ENCODE measurements at regions not wholly inside any gene's neighbourhood (a gene's known extent, or its start where the extent isn't known, plus 50 kb on each side); places are given as distances from the start of the nearest gene placed in this dataset.
"Not testable (repeated sequence)": the region's sequence is repeated elsewhere in the genome, so short reads cannot be mapped to it uniquely, and the experiment has no call there.

DNA sequence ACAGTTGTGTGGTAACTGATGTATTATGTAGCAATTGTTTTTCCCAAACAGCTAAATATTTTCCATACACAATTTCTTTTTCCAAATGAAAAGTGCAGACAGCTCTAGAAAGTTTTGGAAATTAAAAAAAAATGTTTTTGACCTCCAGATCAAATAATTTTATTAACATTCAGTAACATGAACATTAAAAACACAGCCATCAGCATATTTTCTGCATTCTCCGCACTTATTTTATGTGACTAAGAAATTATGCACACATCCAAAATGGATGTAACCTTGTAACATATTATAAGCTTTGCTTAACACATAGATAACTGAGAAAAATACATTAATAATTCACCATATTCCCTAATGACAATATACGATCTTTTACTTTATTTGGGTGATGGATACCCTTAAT is 224.6 kb downstream of the VGLL3 start:
- Histone ChIP-seq H3K27ac (no peak overlapping the region), H3K4me3 (IDR thresholded peaks at IDR 0.05; ENCODE audit: insufficient read depth, low read depth, low read length) (no peak overlapping the region)

DNA sequence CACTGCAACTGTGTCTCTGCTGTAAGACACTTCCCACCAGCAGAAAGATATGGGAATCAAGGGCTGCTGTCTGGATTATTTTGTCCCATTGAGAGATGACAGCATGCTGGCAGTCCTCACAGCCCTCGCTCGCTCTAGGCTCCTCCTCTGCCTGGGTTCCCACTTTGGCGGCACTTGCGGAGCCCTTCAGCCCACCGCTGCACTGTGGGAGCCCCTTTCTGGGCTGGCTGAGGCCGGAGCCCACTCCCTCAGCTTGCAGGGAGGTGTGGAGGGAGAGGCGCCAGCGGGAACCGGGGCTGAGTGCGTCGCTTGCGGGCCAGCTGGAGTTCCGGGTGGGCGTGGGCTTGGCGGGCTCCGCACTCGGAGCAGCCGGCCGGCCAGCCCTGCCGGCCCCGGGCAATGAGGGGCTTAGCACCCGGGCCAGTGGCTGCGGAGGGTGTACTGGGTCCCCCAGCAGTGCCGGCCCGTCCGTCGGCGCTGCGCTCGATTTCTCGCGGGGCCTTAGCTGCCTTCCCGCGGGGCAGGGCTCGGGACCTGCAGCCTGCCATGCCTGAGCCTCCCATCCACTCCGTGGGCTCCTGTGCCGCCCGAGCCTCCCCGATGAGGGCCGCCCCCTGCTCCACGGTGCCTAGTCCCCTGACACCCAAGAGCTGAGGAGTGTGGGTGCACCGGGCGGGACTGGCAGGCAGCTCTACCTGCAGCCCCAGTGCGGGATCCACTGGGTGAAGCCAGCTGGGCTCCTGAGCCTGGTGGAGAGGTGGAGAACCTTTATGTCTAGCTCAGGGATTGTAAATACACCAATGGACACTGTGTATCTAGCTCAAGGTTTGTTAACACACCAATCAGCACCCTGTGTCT is 233.4 kb downstream of the VGLL3 start:
- H3K27ac ChIP-seq; H3K4me1 ChIP-seq (ENCODE audit: low read depth, poor library complexity, severe bottlenecking); H3K36me3 ChIP-seq (ENCODE audit: insufficient read depth); H3K27me3 ChIP-seq (ENCODE audit: insufficient read depth, low read depth); H2AFZ ChIP-seq (ENCODE audit: low read depth); H3K9ac ChIP-seq; H3K79me2 ChIP-seq (ENCODE audit: insufficient read depth, low read depth); H3K4me3 ChIP-seq (IDR thresholded peaks at IDR 0.05; ENCODE audit: insufficient read depth, low read depth, low read length); H4K20me1 ChIP-seq (ENCODE audit: insufficient read depth); H3K4me2 ChIP-seq: not testable (repeated sequence)

More for the DNA sequence above, 224.6 kb downstream of the VGLL3 start:
- Histone ChIP-seq H3K4me2 (no peak overlapping the region), H2AFZ (ENCODE audit: low read depth) (no peak overlapping the region), H3K9ac (no peak overlapping the region), H3K27me3 (ENCODE audit: insufficient read depth, low read depth) (no peaks in the 10 kb centered on the region), H3K4me1 (ENCODE audit: low read depth, poor library complexity, severe bottlenecking) (no peaks in the 10 kb centered on the region), H4K20me1 (ENCODE audit: insufficient read depth) (no peaks in the 10 kb centered on the region), H3K36me3 (ENCODE audit: insufficient read depth) (no peaks in the 10 kb centered on the region), H3K79me2 (ENCODE audit: insufficient read depth, low read depth) (no peaks in the 10 kb centered on the region)
- TF ChIP-seq, protein P1, sequence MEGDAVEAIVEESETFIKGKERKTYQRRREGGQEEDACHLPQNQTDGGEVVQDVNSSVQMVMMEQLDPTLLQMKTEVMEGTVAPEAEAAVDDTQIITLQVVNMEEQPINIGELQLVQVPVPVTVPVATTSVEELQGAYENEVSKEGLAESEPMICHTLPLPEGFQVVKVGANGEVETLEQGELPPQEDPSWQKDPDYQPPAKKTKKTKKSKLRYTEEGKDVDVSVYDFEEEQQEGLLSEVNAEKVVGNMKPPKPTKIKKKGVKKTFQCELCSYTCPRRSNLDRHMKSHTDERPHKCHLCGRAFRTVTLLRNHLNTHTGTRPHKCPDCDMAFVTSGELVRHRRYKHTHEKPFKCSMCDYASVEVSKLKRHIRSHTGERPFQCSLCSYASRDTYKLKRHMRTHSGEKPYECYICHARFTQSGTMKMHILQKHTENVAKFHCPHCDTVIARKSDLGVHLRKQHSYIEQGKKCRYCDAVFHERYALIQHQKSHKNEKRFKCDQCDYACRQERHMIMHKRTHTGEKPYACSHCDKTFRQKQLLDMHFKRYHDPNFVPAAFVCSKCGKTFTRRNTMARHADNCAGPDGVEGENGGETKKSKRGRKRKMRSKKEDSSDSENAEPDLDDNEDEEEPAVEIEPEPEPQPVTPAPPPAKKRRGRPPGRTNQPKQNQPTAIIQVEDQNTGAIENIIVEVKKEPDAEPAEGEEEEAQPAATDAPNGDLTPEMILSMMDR (conservative IDR thresholded peaks at IDR 0.05; ENCODE audit: low read depth, low read length), result no peak

DNA sequence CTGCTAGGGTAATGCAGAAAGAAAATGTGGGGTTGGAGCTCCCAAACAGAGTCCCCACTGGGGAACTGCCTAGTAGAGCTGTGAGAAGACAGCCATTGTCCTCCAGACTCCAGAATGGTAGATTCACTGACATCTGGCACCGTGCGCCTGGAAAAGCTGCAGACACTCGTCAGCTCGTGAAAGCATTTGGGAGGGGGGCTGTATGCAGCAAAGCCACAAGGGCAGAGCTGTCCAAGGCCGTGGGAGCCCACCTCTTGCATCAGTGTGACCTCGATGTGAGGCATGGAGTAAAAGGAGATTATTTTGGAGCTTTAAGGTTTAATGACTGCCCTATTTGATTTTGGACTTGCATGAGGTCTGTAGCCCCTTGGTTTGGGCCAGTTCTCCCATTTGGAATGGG is 242.9 kb downstream of the VGLL3 start:
- no peaks in the 10 kb centered on the region for H3K27me3 ChIP-seq (ENCODE audit: insufficient read depth, low read depth)
- no peak overlapping the region for H2AFZ ChIP-seq (ENCODE audit: low read depth)
- no peak overlapping the region for H3K4me3 ChIP-seq (IDR thresholded peaks at IDR 0.05; ENCODE audit: insufficient read depth, low read depth, low read length)
- no peaks in the 10 kb centered on the region for H3K36me3 ChIP-seq (ENCODE audit: insufficient read depth)
- H3K4me1 ChIP-seq (ENCODE audit: low read depth, poor library complexity, severe bottlenecking), result no peaks in the 10 kb centered on the region
- H3K9ac ChIP-seq, result no peak overlapping the region
- no peaks in the 10 kb centered on the region for H4K20me1 ChIP-seq (ENCODE audit: insufficient read depth)
- no peaks in the 10 kb centered on the region for H3K79me2 ChIP-seq (ENCODE audit: insufficient read depth, low read depth)
- no peak overlapping the region for H3K4me2 ChIP-seq
- H3K27ac ChIP-seq, result no peak overlapping the region
- TF ChIP-seq, protein P1 (conservative IDR thresholded peaks at IDR 0.05; ENCODE audit: low read depth, low read length), result no peak

DNA sequence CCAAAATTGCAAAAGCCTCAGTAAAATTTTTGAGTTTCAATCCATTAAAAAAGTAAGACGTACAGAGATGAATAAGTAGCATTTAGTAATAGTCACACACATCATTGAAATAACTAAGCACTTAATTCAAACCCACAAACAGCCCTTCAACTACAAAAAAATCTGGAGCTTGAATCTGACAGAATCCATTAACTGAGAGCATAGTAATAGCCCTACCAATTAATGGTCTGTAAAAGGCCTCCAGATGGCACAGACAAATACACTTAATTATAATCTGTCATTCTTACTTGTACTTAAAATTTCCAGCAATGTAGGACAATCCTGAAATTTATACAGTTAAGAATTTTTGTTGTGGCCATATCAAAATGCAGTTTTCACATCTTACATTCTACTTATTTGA is 246.9 kb downstream of the VGLL3 start:
- H2AFZ ChIP-seq (ENCODE audit: low read depth), result no peak overlapping the region
- no peaks in the 10 kb centered on the region for H3K36me3 ChIP-seq (ENCODE audit: insufficient read depth)
- H3K9ac ChIP-seq, result no peak overlapping the region
- H3K27me3 ChIP-seq (ENCODE audit: insufficient read depth, low read depth), result no peaks in the 10 kb centered on the region
- no peak overlapping the region for H3K4me2 ChIP-seq
- no peaks in the 10 kb centered on the region for H3K79me2 ChIP-seq (ENCODE audit: insufficient read depth, low read depth)
- H3K27ac ChIP-seq, result no peak overlapping the region
- H4K20me1 ChIP-seq (ENCODE audit: insufficient read depth), result no peaks in the 10 kb centered on the region
- no peaks in the 10 kb centered on the region for H3K4me1 ChIP-seq (ENCODE audit: low read depth, poor library complexity, severe bottlenecking)
- TF ChIP-seq, protein P1 (conservative IDR thresholded peaks at IDR 0.05; ENCODE audit: low read depth, low read length), result no peak
- H3K4me3 ChIP-seq (IDR thresholded peaks at IDR 0.05; ENCODE audit: insufficient read depth, low read depth, low read length), result no peak overlapping the region

DNA sequence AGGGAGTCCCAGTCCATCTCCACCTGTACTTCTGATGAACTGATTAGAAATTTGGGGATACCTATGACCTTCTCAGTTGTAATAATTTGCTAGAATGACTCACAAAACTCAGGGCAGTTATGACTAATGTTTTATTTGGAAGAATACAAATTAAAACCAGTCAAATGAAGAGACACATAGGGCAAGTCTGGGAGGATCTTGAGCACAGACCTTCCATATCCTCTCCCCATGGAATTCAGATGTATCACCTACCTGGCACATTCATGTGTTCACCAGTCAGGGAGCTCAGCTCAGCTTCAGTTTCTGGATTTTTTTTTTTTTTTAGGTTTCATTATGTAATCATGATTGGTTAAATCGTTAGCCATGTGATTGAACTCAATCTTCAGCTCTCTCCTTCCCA is 247.7 kb downstream of the VGLL3 start:
- H3K36me3 ChIP-seq (ENCODE audit: insufficient read depth), result no peaks in the 10 kb centered on the region
- H2AFZ ChIP-seq (ENCODE audit: low read depth), result no peak overlapping the region

More for the DNA sequence above, 247.7 kb downstream of the VGLL3 start:
- H3K9ac ChIP-seq, result no peak overlapping the region
- H3K4me2 ChIP-seq, result no peak overlapping the region
- no peaks in the 10 kb centered on the region for H3K4me1 ChIP-seq (ENCODE audit: low read depth, poor library complexity, severe bottlenecking)
- no peaks in the 10 kb centered on the region for H3K27me3 ChIP-seq (ENCODE audit: insufficient read depth, low read depth)
- no peaks in the 10 kb centered on the region for H3K79me2 ChIP-seq (ENCODE audit: insufficient read depth, low read depth)
- TF ChIP-seq, protein P1 (conservative IDR thresholded peaks at IDR 0.05; ENCODE audit: low read depth, low read length), result no peak
- H3K27ac ChIP-seq, result no peak overlapping the region
- no peaks in the 10 kb centered on the region for H4K20me1 ChIP-seq (ENCODE audit: insufficient read depth)
- no peak overlapping the region for H3K4me3 ChIP-seq (IDR thresholded peaks at IDR 0.05; ENCODE audit: insufficient read depth, low read depth, low read length)

Measured in KMS-11 (cell line).